Breast epithelium (tissue), 4 donors: ENCODE measurements at regions not wholly inside any gene's neighbourhood (a gene's known extent, or its start where the extent isn't known, plus 50 kb on each side); places are given as distances from the start of the nearest gene placed in this dataset.

Source experiments
- DNase-seq, 2 donors: peaks; one replicate each; pipeline ENCODE4 v3.0.0-alpha.2; 2019; ENCODE audit warnings: low spot score in 2 of 2
- H3K27ac ChIP-seq, 2 donors: fragments of 200-600 bp; sonication (generic) in 1 of 2; one replicate each; pipeline ENCODE4 v1.5.1; 2016 to 2019; ENCODE audit warnings: mild to moderate bottlenecking in 1 of 2
- H3K27me3 ChIP-seq, 2 donors: fragments of 200-600 bp; sonication (generic) in 1 of 2; one replicate each; pipeline versions ENCODE4 v1.5.1 to v1.6.0; 2017 to 2019; ENCODE audit warnings: control low read depth in 1 of 2, mild to moderate bottlenecking in 1 of 2
- H3K36me3 ChIP-seq: fragments of 200-600 bp; one replicate; pipeline ENCODE4 v1.5.1; 2019
- H3K4me1 ChIP-seq, 2 donors: fragments of 200-600 bp; sonication (generic); one replicate each; pipeline ENCODE4 v1.5.1; 2016 to 2019; ENCODE audit warnings: control low read depth in 1 of 2
- H3K4me3 ChIP-seq, 3 donors: fragments of 200-600 bp; sonication (generic); 1 replicate in 2 of 3; 2 replicates in 1 of 3; pipeline ENCODE4 v1.5.1; 2016 to 2019; ENCODE audit warnings: mild to moderate bottlenecking in 3 of 3, moderate library complexity in 2 of 3
- H3K9me3 ChIP-seq, 2 donors: fragments of 200-600 bp; sonication (generic) in 1 of 2; one replicate each; pipeline ENCODE4 v1.5.1; 2016 to 2019; ENCODE audit warnings: control low read depth in 1 of 2
- CTCF ChIP-seq, 3 donors: fragments of 450-650 bp; IDR thresholded peaks; one replicate each; pipeline ENCODE4 v1.5.1; 2016 to 2017; ENCODE audit warnings: antibody characterized with exemption in 3 of 3, mild to moderate bottlenecking in 3 of 3, moderate library complexity in 3 of 3
- POLR2A ChIP-seq: fragments of 450-650 bp; IDR thresholded peaks from one replicate; pipeline ENCODE4 v1.6.1; 2016; ENCODE audit warnings: antibody characterized with exemption, mild to moderate bottlenecking, moderate library complexity
- POLR2AphosphoS5 ChIP-seq, 3 donors: sonication (generic); formaldehyde crosslinking; IDR thresholded peaks; one replicate each; pipeline ENCODE4 v1.6.1; 2017; ENCODE audit warnings: antibody characterized with exemption in 3 of 3
- intact Hi-C: fragments of 100-400 bp; cut with DNase I; formaldehyde crosslinking; loops from one replicate; pipeline ENCODE4 v1.15.1; 2023; ENCODE audit warnings: low total_unique reads

- H3K36me3 ChIP-seq = no peaks in the 10 kb centered on the region
- intact Hi-C loops = no loop called here
- DNase-seq = no peak
- H3K4me1 ChIP-seq = no peaks in the 10 kb centered on the region
- H3K27ac ChIP-seq = no peak overlapping the region
- TF ChIP-seq POLR2AphosphoS5 (IDR thresholded peaks at IDR 0.05) = no peak
- TF ChIP-seq POLR2A = no peak
- no peak for TF ChIP-seq CTCF (IDR thresholded peaks at IDR 0.05)
- no peaks in the 10 kb centered on the region for H3K27me3 ChIP-seq
- H3K9me3 ChIP-seq = no peaks in the 10 kb centered on the region
- H3K4me3 ChIP-seq = no peak overlapping the region
Measured at GRCh38 chr9:107155244-107155817, 127.7 kb upstream of the RAD23B start.

GRCh38 chr9:107158321-107158720, 124.8 kb upstream of the RAD23B start:
- Histone ChIP-seq H3K4me3 (no peak overlapping the region), H3K4me1 (no peaks in the 10 kb centered on the region), H3K27ac (no peak overlapping the region), H3K36me3 (no peaks in the 10 kb centered on the region), H3K9me3 (no peaks in the 10 kb centered on the region), H3K27me3 (no peaks in the 10 kb centered on the region)
- intact Hi-C loops = no loop called here
- TF ChIP-seq POLR2A = no peak
- TF ChIP-seq CTCF (IDR thresholded peaks at IDR 0.05) = no peak
- no peak for TF ChIP-seq POLR2AphosphoS5 (IDR thresholded peaks at IDR 0.05)
- no peak for DNase-seq

- Histone ChIP-seq H3K36me3 (no peaks in the 10 kb centered on the region), H3K27me3 (no peaks in the 10 kb centered on the region), H3K9me3 (no peaks in the 10 kb centered on the region), H3K4me3 (no peak overlapping the region), H3K4me1 (no peaks in the 10 kb centered on the region), H3K27ac (no peak overlapping the region)
- DNase-seq = no peak
- intact Hi-C loops = no loop called here
- no peak for TF ChIP-seq CTCF (IDR thresholded peaks at IDR 0.05)
- TF ChIP-seq POLR2AphosphoS5 (IDR thresholded peaks at IDR 0.05) = no peak
- no peak for TF ChIP-seq POLR2A
Measured at GRCh38 chr9:107161338-107161737, 121.7 kb upstream of the RAD23B start.

GRCh38 chr9:107163370-107163769, 119.7 kb upstream of the RAD23B start:
- no peak for DNase-seq
- Histone ChIP-seq H3K4me3 (no peak overlapping the region), H3K27ac (no peak overlapping the region), H3K36me3 (no peaks in the 10 kb centered on the region), H3K4me1 (no peaks in the 10 kb centered on the region), H3K9me3 (no peaks in the 10 kb centered on the region), H3K27me3 (no peaks in the 10 kb centered on the region)
- TF ChIP-seq POLR2A = no peak
- TF ChIP-seq POLR2AphosphoS5 (IDR thresholded peaks at IDR 0.05) = no peak
- no peak for TF ChIP-seq CTCF (IDR thresholded peaks at IDR 0.05)
- intact Hi-C loops = no loop called here

- Histone ChIP-seq H3K4me3 (no peak overlapping the region), H3K27me3 (no peaks in the 10 kb centered on the region), H3K4me1 (no peaks in the 10 kb centered on the region), H3K27ac (no peak overlapping the region), H3K36me3 (no peaks in the 10 kb centered on the region), H3K9me3 (no peaks in the 10 kb centered on the region)
- DNase-seq = no peak
- intact Hi-C loops = no loop called here
- TF ChIP-seq POLR2A = no peak
- TF ChIP-seq POLR2AphosphoS5 (IDR thresholded peaks at IDR 0.05) = no peak
- TF ChIP-seq CTCF (IDR thresholded peaks at IDR 0.05) = no peak
Measured at GRCh38 chr9:107169796-107170195, 113.3 kb upstream of the RAD23B start.
